ENCODE measurements at regions not wholly inside any gene's neighbourhood (a gene's known extent, or its start where the extent isn't known, plus 50 kb on each side); places are given as distances from the start of the nearest gene placed in this dataset.

- Mint-ChIP-seq H3K27ac (no peak overlapping the region), H3K4me3 (no peak overlapping the region), H3K27me3 (ENCODE audit: low read depth) (no peaks in the 10 kb centered on the region), H3K36me3 (peaks cover 2% of the 10 kb centered on the region; the same call in 1 of the 2 replicates), H3K9me3 (peaks cover 14% of the 10 kb centered on the region), H3K4me1 (peaks cover 14% of the 10 kb centered on the region)
- ChIA-PET POLR2A (no interaction called here), CTCF (no interaction called here)
- DNase-seq (ENCODE audit: low spot score) (no peak), ATAC-seq (no peak)
- TF ChIP-seq IRF2 (CRISPR knock-in tag; IDR thresholded peaks at IDR 0.05; ENCODE audit: borderline replicate concordance, low read depth) (no peak), NFATC4 (CRISPR knock-in tag; IDR thresholded peaks at IDR 0.05) (no peak)
Observed at GRCh38 chr5:117803533-117803932, 1184.8 kb downstream of the DTWD2 start.

DNA sequence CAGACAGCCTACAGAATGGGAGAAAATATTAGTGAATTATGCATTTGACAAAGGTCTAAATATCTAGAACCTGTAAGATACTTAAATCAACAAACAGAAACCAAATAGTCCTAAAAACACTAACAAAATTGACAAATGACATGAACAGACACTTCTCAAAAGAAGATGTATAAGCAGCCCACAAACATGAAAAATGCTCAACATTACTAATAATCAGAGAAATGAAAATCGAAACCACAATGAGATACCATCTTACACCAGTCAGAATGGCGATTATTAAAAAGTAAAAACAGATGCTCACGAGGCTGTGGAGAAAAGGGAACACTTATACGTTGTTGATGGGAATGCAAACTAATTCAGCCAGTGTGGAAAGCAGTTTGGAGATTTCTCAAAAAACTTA is 1186.8 kb downstream of the DTWD2 start:
- Mint-ChIP-seq H3K27me3 (ENCODE audit: low read depth) (no peaks in the 10 kb centered on the region), H3K27ac (no peak overlapping the region), H3K9me3 (peaks cover 14% of the 10 kb centered on the region), H3K4me1 (peaks cover 14% of the 10 kb centered on the region), H3K4me3 (no peak overlapping the region), H3K36me3 (peaks cover 2% of the 10 kb centered on the region; the same call in 1 of the 2 replicates)
- CTCF ChIA-PET = no interaction called here
- DNase-seq (ENCODE audit: low spot score) (no peak), ATAC-seq (no peak)
- POLR2A ChIA-PET = no interaction called here
- TF ChIP-seq, protein P1, sequence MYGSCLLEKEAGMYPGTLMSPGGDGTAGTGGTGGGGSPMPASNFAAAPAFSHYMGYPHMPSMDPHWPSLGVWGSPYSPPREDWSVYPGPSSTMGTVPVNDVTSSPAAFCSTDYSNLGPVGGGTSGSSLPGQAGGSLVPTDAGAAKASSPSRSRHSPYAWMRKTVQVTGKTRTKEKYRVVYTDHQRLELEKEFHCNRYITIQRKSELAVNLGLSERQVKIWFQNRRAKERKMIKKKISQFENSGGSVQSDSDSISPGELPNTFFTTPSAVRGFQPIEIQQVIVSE (CRISPR knock-in tag; IDR thresholded peaks at IDR 0.05; ENCODE audit: borderline replicate concordance) = no peak
- no peak for TF ChIP-seq ZNF138 (CRISPR knock-in tag; conservative IDR thresholded peaks at IDR 0.05)
- TF ChIP-seq, protein P2, sequence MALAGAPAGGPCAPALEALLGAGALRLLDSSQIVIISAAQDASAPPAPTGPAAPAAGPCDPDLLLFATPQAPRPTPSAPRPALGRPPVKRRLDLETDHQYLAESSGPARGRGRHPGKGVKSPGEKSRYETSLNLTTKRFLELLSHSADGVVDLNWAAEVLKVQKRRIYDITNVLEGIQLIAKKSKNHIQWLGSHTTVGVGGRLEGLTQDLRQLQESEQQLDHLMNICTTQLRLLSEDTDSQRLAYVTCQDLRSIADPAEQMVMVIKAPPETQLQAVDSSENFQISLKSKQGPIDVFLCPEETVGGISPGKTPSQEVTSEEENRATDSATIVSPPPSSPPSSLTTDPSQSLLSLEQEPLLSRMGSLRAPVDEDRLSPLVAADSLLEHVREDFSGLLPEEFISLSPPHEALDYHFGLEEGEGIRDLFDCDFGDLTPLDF (CRISPR knock-in tag; IDR thresholded peaks at IDR 0.05) = no peak
- TF ChIP-seq NFATC4 (CRISPR knock-in tag; IDR thresholded peaks at IDR 0.05) = no peak
- TF ChIP-seq TEAD4 (CRISPR knock-in tag; IDR thresholded peaks at IDR 0.05) = no peak
- no peak for TF ChIP-seq ETV6 (CRISPR knock-in tag; IDR thresholded peaks at IDR 0.05)
- TF ChIP-seq, protein P3, sequence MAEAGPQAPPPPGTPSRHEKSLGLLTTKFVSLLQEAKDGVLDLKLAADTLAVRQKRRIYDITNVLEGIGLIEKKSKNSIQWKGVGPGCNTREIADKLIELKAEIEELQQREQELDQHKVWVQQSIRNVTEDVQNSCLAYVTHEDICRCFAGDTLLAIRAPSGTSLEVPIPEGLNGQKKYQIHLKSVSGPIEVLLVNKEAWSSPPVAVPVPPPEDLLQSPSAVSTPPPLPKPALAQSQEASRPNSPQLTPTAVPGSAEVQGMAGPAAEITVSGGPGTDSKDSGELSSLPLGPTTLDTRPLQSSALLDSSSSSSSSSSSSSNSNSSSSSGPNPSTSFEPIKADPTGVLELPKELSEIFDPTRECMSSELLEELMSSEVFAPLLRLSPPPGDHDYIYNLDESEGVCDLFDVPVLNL (CRISPR knock-in tag; IDR thresholded peaks at IDR 0.05; ENCODE audit: borderline replicate concordance, low read depth) = no peak
- TF ChIP-seq RELA (CRISPR knock-in tag; IDR thresholded peaks at IDR 0.05; ENCODE audit: borderline replicate concordance) = no peak
- no peak for TF ChIP-seq MYBL2 (CRISPR knock-in tag; IDR thresholded peaks at IDR 0.05)
- TF ChIP-seq NR3C1 (CRISPR knock-in tag; conservative IDR thresholded peaks at IDR 0.05; ENCODE audit: low read depth) = no peak
- no peak for TF ChIP-seq EMX1 (CRISPR knock-in tag; IDR thresholded peaks at IDR 0.05)
- TF ChIP-seq MXD4 (CRISPR knock-in tag; IDR thresholded peaks at IDR 0.05; ENCODE audit: borderline replicate concordance) = no peak
- TF ChIP-seq FOXK1 (CRISPR knock-in tag; IDR thresholded peaks at IDR 0.05) = no peak
- TF ChIP-seq, protein P4, sequence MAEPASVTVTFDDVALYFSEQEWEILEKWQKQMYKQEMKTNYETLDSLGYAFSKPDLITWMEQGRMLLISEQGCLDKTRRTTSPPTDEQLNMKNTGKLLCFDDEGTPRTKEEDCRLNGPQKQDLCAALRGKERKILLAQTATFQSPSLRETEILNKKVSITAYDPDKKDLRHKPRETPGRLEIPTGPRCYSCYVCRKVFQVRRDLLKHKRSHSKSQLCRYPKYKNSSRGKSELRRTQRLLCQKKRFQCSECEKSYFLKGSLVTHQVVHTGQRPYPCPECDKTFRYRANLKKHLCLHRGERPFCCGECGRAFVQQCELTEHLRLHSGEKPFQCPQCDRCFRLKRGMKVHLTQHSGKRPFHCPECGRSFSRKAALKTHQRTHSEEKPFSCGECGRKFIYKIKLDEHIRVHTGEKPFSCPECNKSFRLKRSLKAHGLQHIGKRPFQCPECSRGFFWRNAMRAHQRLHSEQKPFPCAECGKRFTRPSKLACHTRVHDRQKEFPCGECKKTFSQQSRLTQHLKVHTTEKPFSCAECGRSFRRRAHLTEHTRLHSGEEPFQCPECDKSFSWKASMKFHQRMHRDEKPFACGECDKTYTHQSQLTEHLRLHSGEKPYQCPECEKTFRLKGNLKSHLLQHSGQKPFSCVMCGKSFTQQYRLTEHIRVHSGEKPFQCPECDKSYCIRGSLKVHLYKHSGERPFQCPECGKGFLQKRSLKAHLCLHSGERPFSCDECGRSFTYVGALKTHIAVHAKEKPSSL (CRISPR knock-in tag; conservative IDR thresholded peaks at IDR 0.05) = no peak
- TF ChIP-seq NFE2L1 (CRISPR knock-in tag; IDR thresholded peaks at IDR 0.05) = no peak
- TF ChIP-seq SMAD4 (CRISPR knock-in tag; IDR thresholded peaks at IDR 0.05) = no peak
- TF ChIP-seq HMGA2 (CRISPR knock-in tag; IDR thresholded peaks at IDR 0.05) = no peak
- no peak for TF ChIP-seq GTF2I (CRISPR knock-in tag; conservative IDR thresholded peaks at IDR 0.05)
- no peak for TF ChIP-seq MLX (CRISPR knock-in tag; IDR thresholded peaks at IDR 0.05)
- no peak for TF ChIP-seq ELF4 (CRISPR knock-in tag; IDR thresholded peaks at IDR 0.05; ENCODE audit: low read depth)
